H1 (cell line): ENCODE measurements at regions not wholly inside any gene's neighbourhood (a gene's known extent, or its start where the extent isn't known, plus 50 kb on each side); places are given as distances from the start of the nearest gene placed in this dataset.

Source experiments
- CTCF ChIP-seq, 3 experiments: IDR thresholded peaks; 1 replicate in 2 of 3; 2 replicates in 1 of 3; pipeline versions ENCODE4 v1.5.1 to v1.6.1; 2011; ENCODE audit warnings: low read length in 3 of 3, mild to moderate bottlenecking in 3 of 3, inconsistent platforms in 2 of 3, low read depth in 1 of 3, moderate library complexity in 1 of 3; ENCODE audit not compliant: insufficient read depth in 1 of 3; ENCODE audit errors: control extremely low read depth in 1 of 3
- E2F6 ChIP-seq: IDR thresholded peaks from 2 replicates; pipeline ENCODE4 v1.6.1; 2012; ENCODE audit warnings: inconsistent platforms
- NANOG ChIP-seq: IDR thresholded peaks from 2 replicates; pipeline ENCODE4 v1.6.1; 2011; ENCODE audit warnings: low read length, low read depth, mild to moderate bottlenecking, inconsistent platforms; ENCODE audit not compliant: insufficient read depth, poor library complexity, severe bottlenecking
- RBBP5 ChIP-seq: IDR thresholded peaks from 2 replicates; pipeline ENCODE4 v1.7.1; 2012; ENCODE audit warnings: low read depth, mild to moderate bottlenecking, inconsistent platforms, low read length, moderate library complexity, borderline replicate concordance
- SP1 ChIP-seq: IDR thresholded peaks from 2 replicates; pipeline ENCODE4 v1.6.1; 2011; ENCODE audit warnings: low read depth, low read length

GRCh38 chr4:107473126-107473525, 246.9 kb downstream of the PAPSS1 start (continued):
- TF ChIP-seq CTCF (IDR thresholded peaks at IDR 0.05; ENCODE audit: control extremely low read depth in 1 of 3, insufficient read depth in 1 of 3, low read depth in 1 of 3, low read length in 3 of 3) (no peak), SP1 (no peak), NANOG (no peak), RBBP5 (no peak), E2F6 (no peak)
